Parathyroid adenoma (tissue), 2 donors: ENCODE measurements at regions not wholly inside any gene's neighbourhood (a gene's known extent, or its start where the extent isn't known, plus 50 kb on each side); places are given as distances from the start of the nearest gene placed in this dataset.

Source experiments
- H2AFZ ChIP-seq: fragments of 300-600 bp; sonication (generic); one replicate; pipeline ENCODE4 v1.7.0; 2017; ENCODE audit warnings: antibody characterized with exemption, mild to moderate bottlenecking
- H3K27ac ChIP-seq: fragments of 300-600 bp; sonication (generic); one replicate; pipeline ENCODE4 v1.7.0; 2017
- H3K27me3 ChIP-seq: fragments of 300-600 bp; sonication (generic); one replicate; pipeline ENCODE4 v1.7.0; 2017; ENCODE audit warnings: low read length; ENCODE audit not compliant: control insufficient read depth, insufficient read depth
- H3K36me3 ChIP-seq: fragments of 300-600 bp; sonication (generic); one replicate; pipeline ENCODE4 v1.7.0; 2017; ENCODE audit warnings: low read length; ENCODE audit not compliant: control insufficient read depth, insufficient read depth
- H3K4me1 ChIP-seq: fragments of 300-600 bp; sonication (generic); one replicate; pipeline ENCODE4 v1.7.0; 2017; ENCODE audit warnings: control low read depth
- H3K4me2 ChIP-seq: fragments of 300-600 bp; sonication (generic); one replicate; pipeline ENCODE4 v1.7.0; 2017; ENCODE audit warnings: low read length
- H3K4me3 ChIP-seq: fragments of 300-600 bp; sonication (generic); one replicate; pipeline ENCODE4 v1.7.0; 2017; ENCODE audit warnings: low read depth, low read length
- H3K79me2 ChIP-seq: fragments of 300-600 bp; sonication (generic); one replicate; pipeline ENCODE4 v1.7.0; 2017; ENCODE audit warnings: control low read depth
- H3K9ac ChIP-seq: fragments of 300-600 bp; sonication (generic); one replicate; pipeline ENCODE4 v1.7.0; 2017; ENCODE audit warnings: mild to moderate bottlenecking
- H3K9me3 ChIP-seq: fragments of 300-600 bp; sonication (generic); one replicate; pipeline ENCODE4 v1.7.0; 2017; ENCODE audit warnings: low read length; ENCODE audit not compliant: control insufficient read depth
- CTCF ChIP-seq: fragments of 300-600 bp; sonication (generic); IDR thresholded peaks from one replicate; pipeline ENCODE4 v1.7.0; 2017; ENCODE audit warnings: antibody characterized with exemption, mild to moderate bottlenecking
- donor health status: primary hyperparathyroidism.

GRCh38 chr3:81326245-81326644, 435.2 kb downstream of the GBE1 start:
- no peaks in the 10 kb centered on the region for H3K79me2 ChIP-seq
- no peak overlapping the region for H2AFZ ChIP-seq
- H3K27ac ChIP-seq = no peak overlapping the region
- no peak overlapping the region for H3K4me2 ChIP-seq
- H3K4me1 ChIP-seq = no peaks in the 10 kb centered on the region
- H3K9ac ChIP-seq = no peak overlapping the region
- H3K36me3 ChIP-seq = no peaks in the 10 kb centered on the region
- no peaks in the 10 kb centered on the region for H3K27me3 ChIP-seq
- no peaks in the 10 kb centered on the region for H3K9me3 ChIP-seq
- TF ChIP-seq CTCF = no peak
- H3K4me3 ChIP-seq = no peak overlapping the region

- no peak for TF ChIP-seq CTCF
- no peaks in the 10 kb centered on the region for H3K79me2 ChIP-seq
- H3K36me3 ChIP-seq = no peaks in the 10 kb centered on the region
- no peaks in the 10 kb centered on the region for H3K9me3 ChIP-seq
- no peak overlapping the region for H2AFZ ChIP-seq
- no peaks in the 10 kb centered on the region for H3K4me1 ChIP-seq
- H3K9ac ChIP-seq = no peak overlapping the region
- no peak overlapping the region for H3K4me3 ChIP-seq
- no peak overlapping the region for H3K4me2 ChIP-seq
- no peaks in the 10 kb centered on the region for H3K27me3 ChIP-seq
- no peak overlapping the region for H3K27ac ChIP-seq
Measured at GRCh38 chr3:81320862-81321261, 440.6 kb downstream of the GBE1 start.

- no peak overlapping the region for H3K4me2 ChIP-seq
- no peaks in the 10 kb centered on the region for H3K4me1 ChIP-seq
- H3K9ac ChIP-seq = no peak overlapping the region
- H3K4me3 ChIP-seq = no peak overlapping the region
- H3K9me3 ChIP-seq = no peaks in the 10 kb centered on the region
- H3K27me3 ChIP-seq = no peaks in the 10 kb centered on the region
- H3K36me3 ChIP-seq = no peaks in the 10 kb centered on the region
- H3K79me2 ChIP-seq = no peaks in the 10 kb centered on the region
- no peak for TF ChIP-seq CTCF
- no peak overlapping the region for H3K27ac ChIP-seq
- no peak overlapping the region for H2AFZ ChIP-seq
Measured at GRCh38 chr3:81315030-81315429, 446.4 kb downstream of the GBE1 start.

- no peak overlapping the region for H3K4me3 ChIP-seq
- no peaks in the 10 kb centered on the region for H3K27me3 ChIP-seq
- no peaks in the 10 kb centered on the region for H3K79me2 ChIP-seq
- H3K9me3 ChIP-seq = no peaks in the 10 kb centered on the region
- H3K36me3 ChIP-seq = no peaks in the 10 kb centered on the region
- no peak for TF ChIP-seq CTCF
- H3K4me1 ChIP-seq = no peaks in the 10 kb centered on the region
- no peak overlapping the region for H2AFZ ChIP-seq
- no peak overlapping the region for H3K4me2 ChIP-seq
- no peak overlapping the region for H3K9ac ChIP-seq
- no peak overlapping the region for H3K27ac ChIP-seq
Measured at GRCh38 chr3:81311321-81311720, 450.1 kb downstream of the GBE1 start.

GRCh38 chr3:81308306-81308705, 453.1 kb downstream of the GBE1 start:
- no peak overlapping the region for H3K27ac ChIP-seq
- H3K4me2 ChIP-seq = no peak overlapping the region
- H3K4me3 ChIP-seq = no peak overlapping the region
- no peaks in the 10 kb centered on the region for H3K79me2 ChIP-seq
- H3K36me3 ChIP-seq = no peaks in the 10 kb centered on the region
- TF ChIP-seq CTCF = no peak
- H3K9ac ChIP-seq = no peak overlapping the region
- no peaks in the 10 kb centered on the region for H3K4me1 ChIP-seq
- no peak overlapping the region for H2AFZ ChIP-seq
- H3K27me3 ChIP-seq = no peaks in the 10 kb centered on the region
- no peaks in the 10 kb centered on the region for H3K9me3 ChIP-seq
